Keratinocyte (primary cell): ENCODE measurements at regions not wholly inside any gene's neighbourhood (a gene's known extent, or its start where the extent isn't known, plus 50 kb on each side); places are given as distances from the start of the nearest gene placed in this dataset.

Experiments
- DNase-seq: peaks from one replicate; pipeline ENCODE4 v3.0.0-alpha.2; 2011; ENCODE audit warnings: low read depth, missing footprints, low spot score
- FAIRE-seq: peaks from 2 replicates; lab custom pipeline; 2011; peaks lifted over from hg19 to GRCh38; lab: Jason Lieb, UNC
- H2AFZ ChIP-seq: 2 replicates; pipeline ENCODE4 v1.6.0; 2012; ENCODE audit warnings: low read length, control low read depth, inconsistent platforms; ENCODE audit not compliant: control insufficient read depth
- H3K27ac ChIP-seq: 2 replicates; pipeline ENCODE4 v1.5.1; 2011; ENCODE audit warnings: low read length; ENCODE audit not compliant: control insufficient read depth, insufficient read depth
- H3K27me3 ChIP-seq: 3 replicates; pipeline ENCODE4 v1.6.0; 2011; ENCODE audit warnings: low read length; ENCODE audit not compliant: control insufficient read depth, insufficient read depth; ENCODE audit errors: extremely low read depth
- H3K36me3 ChIP-seq, 2 experiments: 2 replicates in 1 of 2; 3 replicates in 1 of 2; pipeline ENCODE4 v1.5.1; 2011; ENCODE audit warnings: low read length in 2 of 2, mild to moderate bottlenecking in 1 of 2; ENCODE audit not compliant: control insufficient read depth in 2 of 2, insufficient read depth in 2 of 2; ENCODE audit errors: extremely low read depth in 1 of 2
- H3K4me1 ChIP-seq: 3 replicates; pipeline ENCODE4 v1.5.1; 2011; ENCODE audit warnings: low read length; ENCODE audit not compliant: control insufficient read depth, insufficient read depth; ENCODE audit errors: extremely low read depth
- H3K4me2 ChIP-seq: 3 replicates; pipeline ENCODE4 v1.6.0; 2011; ENCODE audit warnings: low read depth, low read length; ENCODE audit not compliant: control insufficient read depth, insufficient read depth; ENCODE audit errors: extremely low read depth
- H3K4me3 ChIP-seq, 3 experiments: fragments of 200-600 bp in 1 of 3; sonication (generic) in 1 of 3; 2 replicates in 2 of 3; 3 replicates in 1 of 3; pipeline ENCODE4 v1.5.1; 2011 to 2016; ENCODE audit warnings: low read length in 3 of 3, mild to moderate bottlenecking in 3 of 3, control low read depth in 2 of 3, inconsistent platforms in 1 of 3, low read depth in 1 of 3, mixed read lengths in 1 of 3, mixed run types in 1 of 3, moderate library complexity in 1 of 3; ENCODE audit not compliant: control insufficient read depth in 2 of 3, insufficient read depth in 2 of 3; ENCODE audit errors: extremely low read depth in 1 of 3
- H3K79me2 ChIP-seq: 2 replicates; pipeline ENCODE4 v1.6.0; 2012; ENCODE audit warnings: low read length; ENCODE audit not compliant: control insufficient read depth, insufficient read depth
- H3K9ac ChIP-seq: 3 replicates; pipeline ENCODE4 v1.6.0; 2011; ENCODE audit warnings: low read length; ENCODE audit not compliant: control insufficient read depth, insufficient read depth; ENCODE audit errors: extremely low read depth
- H3K9me1 ChIP-seq: 3 replicates; pipeline ENCODE4 v1.6.0; 2011; ENCODE audit warnings: low read length; ENCODE audit not compliant: control insufficient read depth, insufficient read depth; ENCODE audit errors: extremely low read depth
- H3K9me3 ChIP-seq: 2 replicates; pipeline ENCODE4 v1.5.1; 2012; ENCODE audit warnings: low read depth, low read length; ENCODE audit not compliant: control insufficient read depth
- H4K20me1 ChIP-seq: 3 replicates; pipeline ENCODE4 v1.6.0; 2011; ENCODE audit warnings: low read length; ENCODE audit not compliant: control insufficient read depth, insufficient read depth; ENCODE audit errors: extremely low read depth
- EZH2 ChIP-seq: IDR thresholded peaks from one replicate; pipeline ENCODE4 v1.6.1; 2012; ENCODE audit warnings: inconsistent platforms, mild to moderate bottlenecking, low read length, moderate library complexity
- dilution Hi-C: fragments of 300-500 bp; cut with MboI; formaldehyde crosslinking; loops from one replicate; pipeline ENCODE4 v1.7.0; 2020; ENCODE audit warnings: low sequenced_read_pairs; ENCODE audit not compliant: extremely low pct_ligation_motif_present
- TF ChIP-seq, protein P1 (sequence below), 3 experiments: IDR thresholded peaks in 1 of 3; conservative IDR thresholded peaks in 1 of 3; optimal IDR thresholded peaks in 1 of 3; 2 replicates in 2 of 3; 3 replicates in 1 of 3; pipeline versions ENCODE3 to v1.5.1; 2011; ENCODE audit warnings: low read length in 3 of 3, mild to moderate bottlenecking in 3 of 3, moderate library complexity in 2 of 3, control low read depth in 1 of 3, inconsistent platforms in 1 of 3; ENCODE audit not compliant: insufficient read depth in 2 of 3; ENCODE audit errors: extremely low read depth in 1 of 3

GRCh38 chr5:142461028-142461590 is 136.3 kb upstream of the SPRY4 start:
- Histone ChIP-seq H3K9me3 (no peaks in the 10 kb centered on the region), H4K20me1 (no peaks in the 10 kb centered on the region), H3K4me3 (no peak overlapping the region), H3K9me1 (no peaks in the 10 kb centered on the region), H3K27ac (no peak overlapping the region), H3K9ac (no peak overlapping the region), H2AFZ (no peak overlapping the region), H3K4me1 (no peaks in the 10 kb centered on the region), H3K79me2 (no peaks in the 10 kb centered on the region), H3K4me2 (no peak overlapping the region), H3K27me3 (no peaks in the 10 kb centered on the region), H3K36me3 (no peaks in the 10 kb centered on the region)
- TF ChIP-seq, protein P1, sequence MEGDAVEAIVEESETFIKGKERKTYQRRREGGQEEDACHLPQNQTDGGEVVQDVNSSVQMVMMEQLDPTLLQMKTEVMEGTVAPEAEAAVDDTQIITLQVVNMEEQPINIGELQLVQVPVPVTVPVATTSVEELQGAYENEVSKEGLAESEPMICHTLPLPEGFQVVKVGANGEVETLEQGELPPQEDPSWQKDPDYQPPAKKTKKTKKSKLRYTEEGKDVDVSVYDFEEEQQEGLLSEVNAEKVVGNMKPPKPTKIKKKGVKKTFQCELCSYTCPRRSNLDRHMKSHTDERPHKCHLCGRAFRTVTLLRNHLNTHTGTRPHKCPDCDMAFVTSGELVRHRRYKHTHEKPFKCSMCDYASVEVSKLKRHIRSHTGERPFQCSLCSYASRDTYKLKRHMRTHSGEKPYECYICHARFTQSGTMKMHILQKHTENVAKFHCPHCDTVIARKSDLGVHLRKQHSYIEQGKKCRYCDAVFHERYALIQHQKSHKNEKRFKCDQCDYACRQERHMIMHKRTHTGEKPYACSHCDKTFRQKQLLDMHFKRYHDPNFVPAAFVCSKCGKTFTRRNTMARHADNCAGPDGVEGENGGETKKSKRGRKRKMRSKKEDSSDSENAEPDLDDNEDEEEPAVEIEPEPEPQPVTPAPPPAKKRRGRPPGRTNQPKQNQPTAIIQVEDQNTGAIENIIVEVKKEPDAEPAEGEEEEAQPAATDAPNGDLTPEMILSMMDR (optimal IDR thresholded peaks at IDR 0.05 in 1 of 3, IDR thresholded peaks at IDR 0.05 in 1 of 3, conservative IDR thresholded peaks at IDR 0.05 in 1 of 3; ENCODE audit: extremely low read depth in 1 of 3, insufficient read depth in 2 of 3, low read length in 3 of 3), result no peak
- no peak for TF ChIP-seq EZH2
- FAIRE-seq (no peak), DNase-seq (no peak)
- dilution Hi-C loops, result no loop called here

DNA sequence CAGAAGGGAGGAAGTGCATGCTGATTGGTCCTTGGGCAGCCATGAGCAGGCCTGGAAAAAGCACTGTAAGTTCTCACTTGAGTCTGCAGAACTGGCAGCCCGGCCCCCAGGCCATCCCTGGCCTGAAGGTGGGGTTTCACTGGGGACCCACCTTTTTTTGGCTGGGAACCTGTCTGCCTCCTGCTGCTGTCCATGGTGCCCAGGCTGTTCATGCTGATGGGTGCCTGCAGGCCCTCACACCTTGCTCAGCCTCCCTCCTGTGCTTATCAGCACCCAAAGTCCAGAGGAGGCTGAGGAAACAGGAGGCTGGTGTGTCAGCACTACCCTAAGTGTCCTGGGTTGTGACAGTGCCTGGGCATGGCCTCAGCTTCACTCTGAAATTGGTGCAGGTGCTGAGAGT is 134.4 kb upstream of the SPRY4 start:
- Histone ChIP-seq H3K9me3 (no peaks in the 10 kb centered on the region), H3K9ac (no peak overlapping the region), H3K79me2 (no peaks in the 10 kb centered on the region), H3K4me1 (no peaks in the 10 kb centered on the region), H3K9me1 (no peaks in the 10 kb centered on the region), H3K27me3 (no peaks in the 10 kb centered on the region), H3K4me2 (no peak overlapping the region), H3K27ac (no peak overlapping the region), H2AFZ (no peak overlapping the region), H4K20me1 (no peaks in the 10 kb centered on the region), H3K4me3 (no peak overlapping the region), H3K36me3 (no peaks in the 10 kb centered on the region)
- dilution Hi-C loops, result no loop called here
- no peak for FAIRE-seq
- no peak for DNase-seq
- TF ChIP-seq, protein P1 (optimal IDR thresholded peaks at IDR 0.05 in 1 of 3, IDR thresholded peaks at IDR 0.05 in 1 of 3, conservative IDR thresholded peaks at IDR 0.05 in 1 of 3; ENCODE audit: extremely low read depth in 1 of 3, insufficient read depth in 2 of 3, low read length in 3 of 3), result no peak
- no peak for TF ChIP-seq EZH2
